ENCODE measurements at regions not wholly inside any gene's neighbourhood (a gene's known extent, or its start where the extent isn't known, plus 50 kb on each side); places are given as distances from the start of the nearest gene placed in this dataset.
"Not testable (repeated sequence)": the region's sequence is repeated elsewhere in the genome, so short reads cannot be mapped to it uniquely, and the experiment has no call there.

- H3K4me3 ChIP-seq (ENCODE audit: control insufficient read depth, low read depth, low read length); DNase-seq (ENCODE audit: low read depth): not testable (repeated sequence)
These were observed 294.7 kb upstream of the TEKT4 start for GRCh38 chr2:94576486-94576885.

- not testable (repeated sequence) for H3K4me3 ChIP-seq (ENCODE audit: control insufficient read depth, low read depth, low read length); DNase-seq (ENCODE audit: low read depth)
These were observed 294.1 kb upstream of the TEKT4 start for GRCh38 chr2:94577160-94577559.

- DNase-seq (ENCODE audit: low read depth); H3K4me3 ChIP-seq (ENCODE audit: control insufficient read depth, low read depth, low read length): not testable (repeated sequence)
These were observed 292.0 kb upstream of the TEKT4 start for GRCh38 chr2:94579221-94579620.

- not testable (repeated sequence) for DNase-seq (ENCODE audit: low read depth); H3K4me3 ChIP-seq (ENCODE audit: control insufficient read depth, low read depth, low read length)
These were observed 288.0 kb upstream of the TEKT4 start for GRCh38 chr2:94583081-94583723.

GRCh38 chr2:94584569-94584968 lies 286.7 kb upstream of the TEKT4 start:
- DNase-seq (ENCODE audit: low read depth); H3K4me3 ChIP-seq (ENCODE audit: control insufficient read depth, low read depth, low read length): not testable (repeated sequence)

- peak; percentile 46 for TF ChIP-seq CTCF (IDR thresholded peaks at IDR 0.05; ENCODE audit: control insufficient read depth, insufficient read depth, low read depth, low read length, missing control alignments)
- H3K4me3 ChIP-seq (ENCODE audit: control insufficient read depth, low read depth, low read length); DNase-seq (ENCODE audit: low read depth): not testable (repeated sequence)
These were observed 284.9 kb upstream of the TEKT4 start for GRCh38 chr2:94586032-94586982.

- not testable (repeated sequence) for H3K4me3 ChIP-seq (ENCODE audit: control insufficient read depth, low read depth, low read length); DNase-seq (ENCODE audit: low read depth)
These were observed 284.2 kb upstream of the TEKT4 start for GRCh38 chr2:94587042-94587441.

- not testable (repeated sequence) for H3K4me3 ChIP-seq (ENCODE audit: control insufficient read depth, low read depth, low read length); DNase-seq (ENCODE audit: low read depth)
These were observed 277.0 kb upstream of the TEKT4 start for GRCh38 chr2:94594019-94594836.

- not testable (repeated sequence) for H3K4me3 ChIP-seq (ENCODE audit: control insufficient read depth, low read depth, low read length); DNase-seq (ENCODE audit: low read depth)
These were observed 275.3 kb upstream of the TEKT4 start for GRCh38 chr2:94595956-94596355.

GRCh38 chr2:94598075-94598713 lies 273.0 kb upstream of the TEKT4 start:
- not testable (repeated sequence) for H3K4me3 ChIP-seq (ENCODE audit: control insufficient read depth, low read depth, low read length); DNase-seq (ENCODE audit: low read depth)

- H3K4me3 ChIP-seq (ENCODE audit: control insufficient read depth, low read depth, low read length); DNase-seq (ENCODE audit: low read depth): not testable (repeated sequence)
These were observed 270.3 kb upstream of the TEKT4 start for GRCh38 chr2:94600929-94601328.

GRCh38 chr2:94602466-94602865 lies 268.8 kb upstream of the TEKT4 start:
- no peak overlapping the region for H3K4me3 ChIP-seq (ENCODE audit: control insufficient read depth, low read depth, low read length)
- DNase-seq (ENCODE audit: low read depth), result no peak
- no peak for TF ChIP-seq CTCF (IDR thresholded peaks at IDR 0.05; ENCODE audit: control insufficient read depth, insufficient read depth, low read depth, low read length, missing control alignments)

Data from AG09309 (cell line).